ENCODE measurements at regions not wholly inside any gene's neighbourhood (a gene's known extent, or its start where the extent isn't known, plus 50 kb on each side); places are given as distances from the start of the nearest gene placed in this dataset.

- Histone ChIP-seq H3K4me1 (ENCODE audit: control insufficient read depth, extremely low read depth, insufficient read depth, low read length) (no peaks in the 10 kb centered on the region), H4K20me1 (ENCODE audit: control insufficient read depth, extremely low read depth, insufficient read depth, low read length) (no peaks in the 10 kb centered on the region), H2AFZ (ENCODE audit: control insufficient read depth, low read length) (no peak overlapping the region), H3K36me3 (ENCODE audit: control insufficient read depth in 2 of 2, extremely low read depth in 1 of 2, insufficient read depth in 2 of 2, low read length in 2 of 2) (no peaks in the 10 kb centered on the region), H3K27ac (ENCODE audit: control insufficient read depth, insufficient read depth, low read length) (no peak overlapping the region), H3K27me3 (ENCODE audit: control insufficient read depth, extremely low read depth, insufficient read depth, low read length) (no peaks in the 10 kb centered on the region), H3K79me2 (ENCODE audit: control insufficient read depth, insufficient read depth, low read length) (no peaks in the 10 kb centered on the region), H3K9me3 (ENCODE audit: control insufficient read depth, low read depth, low read length) (no peaks in the 10 kb centered on the region), H3K9me1 (ENCODE audit: control insufficient read depth, extremely low read depth, insufficient read depth, low read length) (no peaks in the 10 kb centered on the region), H3K4me3 (ENCODE audit: control insufficient read depth in 2 of 3, extremely low read depth in 1 of 3, insufficient read depth in 2 of 3, low read depth in 1 of 3, low read length in 3 of 3) (no peak overlapping the region), H3K9ac (ENCODE audit: control insufficient read depth, extremely low read depth, insufficient read depth, low read length) (no peak overlapping the region), H3K4me2 (ENCODE audit: control insufficient read depth, extremely low read depth, insufficient read depth, low read depth, low read length) (no peak overlapping the region)
- no peak for TF ChIP-seq EZH2 (IDR thresholded peaks at IDR 0.05; ENCODE audit: low read length)
- TF ChIP-seq, protein P1, sequence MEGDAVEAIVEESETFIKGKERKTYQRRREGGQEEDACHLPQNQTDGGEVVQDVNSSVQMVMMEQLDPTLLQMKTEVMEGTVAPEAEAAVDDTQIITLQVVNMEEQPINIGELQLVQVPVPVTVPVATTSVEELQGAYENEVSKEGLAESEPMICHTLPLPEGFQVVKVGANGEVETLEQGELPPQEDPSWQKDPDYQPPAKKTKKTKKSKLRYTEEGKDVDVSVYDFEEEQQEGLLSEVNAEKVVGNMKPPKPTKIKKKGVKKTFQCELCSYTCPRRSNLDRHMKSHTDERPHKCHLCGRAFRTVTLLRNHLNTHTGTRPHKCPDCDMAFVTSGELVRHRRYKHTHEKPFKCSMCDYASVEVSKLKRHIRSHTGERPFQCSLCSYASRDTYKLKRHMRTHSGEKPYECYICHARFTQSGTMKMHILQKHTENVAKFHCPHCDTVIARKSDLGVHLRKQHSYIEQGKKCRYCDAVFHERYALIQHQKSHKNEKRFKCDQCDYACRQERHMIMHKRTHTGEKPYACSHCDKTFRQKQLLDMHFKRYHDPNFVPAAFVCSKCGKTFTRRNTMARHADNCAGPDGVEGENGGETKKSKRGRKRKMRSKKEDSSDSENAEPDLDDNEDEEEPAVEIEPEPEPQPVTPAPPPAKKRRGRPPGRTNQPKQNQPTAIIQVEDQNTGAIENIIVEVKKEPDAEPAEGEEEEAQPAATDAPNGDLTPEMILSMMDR (optimal IDR thresholded peaks at IDR 0.05 in 1 of 3, IDR thresholded peaks at IDR 0.05 in 1 of 3, conservative IDR thresholded peaks at IDR 0.05 in 1 of 3; ENCODE audit: extremely low read depth in 1 of 3, insufficient read depth in 2 of 3, low read length in 3 of 3): no peak
- dilution Hi-C loops (cut with MboI; ENCODE audit: extremely low pct_ligation_motif_present, low sequenced_read_pairs): no loop called here
- no peak for DNase-seq (ENCODE audit: low read depth, low spot score)
- FAIRE-seq: no peak
Measured at GRCh38 chr6:120173250-120173649, 823.7 kb upstream of the MAN1A1 start.

- Histone ChIP-seq H3K9ac (ENCODE audit: control insufficient read depth, extremely low read depth, insufficient read depth, low read length) (no peak overlapping the region), H3K79me2 (ENCODE audit: control insufficient read depth, insufficient read depth, low read length) (no peaks in the 10 kb centered on the region), H3K4me2 (ENCODE audit: control insufficient read depth, extremely low read depth, insufficient read depth, low read depth, low read length) (no peak overlapping the region), H3K4me1 (ENCODE audit: control insufficient read depth, extremely low read depth, insufficient read depth, low read length) (no peaks in the 10 kb centered on the region), H4K20me1 (ENCODE audit: control insufficient read depth, extremely low read depth, insufficient read depth, low read length) (no peaks in the 10 kb centered on the region), H2AFZ (ENCODE audit: control insufficient read depth, low read length) (no peak overlapping the region), H3K27me3 (ENCODE audit: control insufficient read depth, extremely low read depth, insufficient read depth, low read length) (no peaks in the 10 kb centered on the region), H3K27ac (ENCODE audit: control insufficient read depth, insufficient read depth, low read length) (no peak overlapping the region), H3K9me1 (ENCODE audit: control insufficient read depth, extremely low read depth, insufficient read depth, low read length) (no peaks in the 10 kb centered on the region), H3K36me3 (ENCODE audit: control insufficient read depth in 2 of 2, extremely low read depth in 1 of 2, insufficient read depth in 2 of 2, low read length in 2 of 2) (no peaks in the 10 kb centered on the region), H3K4me3 (ENCODE audit: control insufficient read depth in 2 of 3, extremely low read depth in 1 of 3, insufficient read depth in 2 of 3, low read depth in 1 of 3, low read length in 3 of 3) (no peak overlapping the region), H3K9me3 (ENCODE audit: control insufficient read depth, low read depth, low read length) (no peaks in the 10 kb centered on the region)
- DNase-seq (ENCODE audit: low read depth, low spot score) (no peak), FAIRE-seq (no peak)
- TF ChIP-seq, protein P1 (optimal IDR thresholded peaks at IDR 0.05 in 1 of 3, IDR thresholded peaks at IDR 0.05 in 1 of 3, conservative IDR thresholded peaks at IDR 0.05 in 1 of 3; ENCODE audit: extremely low read depth in 1 of 3, insufficient read depth in 2 of 3, low read length in 3 of 3): no peak
- no peak for TF ChIP-seq EZH2 (IDR thresholded peaks at IDR 0.05; ENCODE audit: low read length)
- dilution Hi-C loops (cut with MboI; ENCODE audit: extremely low pct_ligation_motif_present, low sequenced_read_pairs): no loop called here
Measured at GRCh38 chr6:120164531-120164930, 815.0 kb upstream of the MAN1A1 start.

Measured in keratinocyte (primary cell).